ENCODE measurements at regions not wholly inside any gene's neighbourhood (a gene's known extent, or its start where the extent isn't known, plus 50 kb on each side); places are given as distances from the start of the nearest gene placed in this dataset.

- TF ChIP-seq FOXK2 (IDR thresholded peaks at IDR 0.05) (no peak), ELF4 (IDR thresholded peaks at IDR 0.05) (no peak), L3MBTL2 (conservative IDR thresholded peaks at IDR 0.05) (no peak), SP1 (IDR thresholded peaks at IDR 0.05) (no peak), LEF1 (IDR thresholded peaks at IDR 0.05; ENCODE audit: borderline replicate concordance) (no peak), TARDBP (IDR thresholded peaks at IDR 0.05) (no peak), BHLHE40 (IDR thresholded peaks at IDR 0.05; ENCODE audit: borderline replicate concordance) (no peak), PKNOX1 (IDR thresholded peaks at IDR 0.05) (no peak), SUZ12 (IDR thresholded peaks at IDR 0.05) (no peak), FOXM1 (IDR thresholded peaks at IDR 0.05; ENCODE audit: borderline replicate concordance) (no peak)
Observed at GRCh38 chr7:156539999-156540398, 100.6 kb upstream of the RNF32 start.
